SK-N-SH treated with all-trans-retinoic acid at 6 μM for 48 hours (cell line): ENCODE measurements at regions not wholly inside any gene's neighbourhood (a gene's known extent, or its start where the extent isn't known, plus 50 kb on each side); places are given as distances from the start of the nearest gene placed in this dataset.

Experiments
- ATAC-seq: fragments of 200-7000 bp; cut with Tn5 transposase; 3 replicates; pipeline ENCODE4 v1.9.1; 2020; ENCODE audit warnings: mild to moderate bottlenecking, moderate library complexity
- ARNTL ChIP-seq: fragments of 450-650 bp; formaldehyde crosslinking; IDR thresholded peaks from 2 replicates; pipeline ENCODE4 v1.5.0; 2020; ENCODE audit warnings: low read depth, mild to moderate bottlenecking, moderate library complexity, borderline replicate concordance
- BACH2 ChIP-seq: fragments of 250-450 bp; sonication (Bioruptor Pico); IDR thresholded peaks from 2 replicates; pipeline ENCODE4 v1.9.0; 2021; ENCODE audit warnings: mild to moderate bottlenecking, borderline replicate concordance
- CSDC2 ChIP-seq: fragments of 250-450 bp; sonication (Bioruptor Pico); IDR thresholded peaks from 2 replicates; pipeline ENCODE4 v1.5.0; 2020; ENCODE audit warnings: mild to moderate bottlenecking, moderate library complexity
- ESRRG ChIP-seq: fragments of 250-450 bp; sonication (Bioruptor Pico); IDR thresholded peaks from 2 replicates; pipeline ENCODE4 v1.6.1; 2021; ENCODE audit warnings: mild to moderate bottlenecking
- GLIS3 ChIP-seq: fragments of 250-450 bp; sonication (Bioruptor Pico); IDR thresholded peaks from 2 replicates; pipeline ENCODE4 v1.5.0; 2020; ENCODE audit warnings: mild to moderate bottlenecking, moderate library complexity
- ISL1 ChIP-seq: fragments of 250-450 bp; sonication (Bioruptor Pico); IDR thresholded peaks from 2 replicates; pipeline ENCODE4 v2.1.2; 2022; ENCODE audit warnings: mild to moderate bottlenecking, moderate library complexity
- OSR1 ChIP-seq: fragments of 250-450 bp; sonication (Bioruptor Pico); IDR thresholded peaks from 2 replicates; pipeline ENCODE4 v1.8.0; 2022; ENCODE audit warnings: moderate library complexity, mild to moderate bottlenecking, inconsistent platforms
- PPARA ChIP-seq: fragments of 250-450 bp; sonication (Bioruptor Pico); IDR thresholded peaks from 2 replicates; pipeline ENCODE4 v1.5.0; 2020; ENCODE audit warnings: mild to moderate bottlenecking, borderline replicate concordance
- RARB ChIP-seq: fragments of 250-450 bp; sonication (Bioruptor Pico); IDR thresholded peaks from 2 replicates; pipeline ENCODE4 v1.8.0; 2021; ENCODE audit warnings: mild to moderate bottlenecking, moderate library complexity
- SNAI2 ChIP-seq: fragments of 250-450 bp; sonication (Bioruptor Pico); IDR thresholded peaks from 2 replicates; pipeline ENCODE4 v1.5.0; 2020; ENCODE audit warnings: mild to moderate bottlenecking, moderate library complexity
- TCF4 ChIP-seq: fragments of 250-450 bp; sonication (Bioruptor Pico); IDR thresholded peaks from 2 replicates; pipeline ENCODE4 v1.8.0; 2021; ENCODE audit warnings: mild to moderate bottlenecking, moderate library complexity, borderline replicate concordance
- TOX ChIP-seq: fragments of 250-450 bp; sonication (Bioruptor Pico); IDR thresholded peaks from 2 replicates; pipeline ENCODE4 v1.8.0; 2021; ENCODE audit warnings: mild to moderate bottlenecking, moderate library complexity, borderline replicate concordance
- ZC3H10 ChIP-seq: fragments of 250-450 bp; sonication (Bioruptor Pico); IDR thresholded peaks from 2 replicates; pipeline ENCODE4 v1.5.1; 2021; ENCODE audit warnings: mild to moderate bottlenecking, moderate library complexity
- ZFP3 ChIP-seq: fragments of 250-450 bp; sonication (Bioruptor Pico); IDR thresholded peaks from 2 replicates; pipeline ENCODE4 v1.5.0; 2020; ENCODE audit warnings: mild to moderate bottlenecking, moderate library complexity
- ZFP30 ChIP-seq: fragments of 450-650 bp; formaldehyde crosslinking; IDR thresholded peaks from 2 replicates; pipeline ENCODE4 v1.5.0; 2022; ENCODE audit warnings: mild to moderate bottlenecking, moderate library complexity
- ZNF565 ChIP-seq: fragments of 450-650 bp; formaldehyde crosslinking; conservative IDR thresholded peaks from 2 replicates; pipeline ENCODE4 v1.5.0; 2020; ENCODE audit warnings: low read depth, mild to moderate bottlenecking, moderate library complexity
- ZNF70 ChIP-seq: fragments of 450-650 bp; formaldehyde crosslinking; IDR thresholded peaks from 2 replicates; pipeline ENCODE4 v1.5.0; 2020; ENCODE audit warnings: mild to moderate bottlenecking, moderate library complexity
- ZNF8 ChIP-seq: fragments of 450-650 bp; formaldehyde crosslinking; IDR thresholded peaks from 2 replicates; pipeline ENCODE4 v1.5.0; 2020; ENCODE audit warnings: mild to moderate bottlenecking, moderate library complexity
- TF ChIP-seq, protein P1 (sequence below): fragments of 250-450 bp; sonication (Bioruptor Pico); IDR thresholded peaks from 2 replicates; pipeline ENCODE4 v1.5.1; 2021; ENCODE audit warnings: mild to moderate bottlenecking, moderate library complexity
- TF ChIP-seq, protein P2 (sequence below): fragments of 250-450 bp; sonication (Bioruptor Pico); IDR thresholded peaks from 2 replicates; pipeline ENCODE4 v1.8.0; 2021; ENCODE audit warnings: low read depth, mild to moderate bottlenecking, moderate library complexity, borderline replicate concordance
- TF ChIP-seq, protein P3 (sequence below): fragments of 250-450 bp; sonication (Bioruptor Pico); IDR thresholded peaks from 2 replicates; pipeline ENCODE4 v1.5.0; 2020; ENCODE audit warnings: mild to moderate bottlenecking, moderate library complexity
- TF ChIP-seq, protein P4 (sequence below): fragments of 250-450 bp; sonication (Bioruptor Pico); IDR thresholded peaks from 2 replicates; pipeline ENCODE4 v1.5.1; 2020; ENCODE audit warnings: low read depth, mild to moderate bottlenecking, moderate library complexity

DNA sequence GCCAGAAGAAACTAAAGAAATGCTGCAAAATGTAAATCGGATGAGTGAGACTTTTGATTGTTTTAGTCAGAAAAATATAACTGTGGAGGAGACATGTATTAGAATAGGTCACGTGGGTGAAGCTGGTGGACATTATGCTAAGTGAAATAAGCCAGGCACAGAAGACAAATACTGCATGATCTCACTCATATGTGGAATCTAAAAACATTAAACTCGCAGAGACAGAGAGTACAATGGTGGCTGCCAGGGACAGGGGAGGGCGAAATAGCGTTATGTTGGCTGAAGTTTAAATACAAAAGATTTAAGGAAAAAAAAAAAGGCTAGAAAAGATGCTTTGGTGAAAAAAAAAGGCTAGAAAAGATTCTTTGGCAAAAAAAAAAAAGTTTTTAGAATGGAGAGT, 63.5 kb upstream of the HDDC2 start:
- ATAC-seq: no peak
- TF ChIP-seq ZC3H10 (CRISPR knock-in tag) (no peak), CSDC2 (CRISPR knock-in tag) (no peak), BACH2 (no peak), TCF4 (no peak), SNAI2 (CRISPR knock-in tag) (no peak), ARNTL (CRISPR knock-in tag) (no peak), ISL1 (no peak), ZFP30 (CRISPR knock-in tag) (no peak), ESRRG (CRISPR knock-in tag) (no peak), GLIS3 (CRISPR knock-in tag) (no peak), RARB (no peak), ZNF8 (CRISPR knock-in tag) (no peak), ZFP3 (CRISPR knock-in tag) (no peak), TOX (CRISPR knock-in tag) (no peak)
- TF ChIP-seq, protein P1, sequence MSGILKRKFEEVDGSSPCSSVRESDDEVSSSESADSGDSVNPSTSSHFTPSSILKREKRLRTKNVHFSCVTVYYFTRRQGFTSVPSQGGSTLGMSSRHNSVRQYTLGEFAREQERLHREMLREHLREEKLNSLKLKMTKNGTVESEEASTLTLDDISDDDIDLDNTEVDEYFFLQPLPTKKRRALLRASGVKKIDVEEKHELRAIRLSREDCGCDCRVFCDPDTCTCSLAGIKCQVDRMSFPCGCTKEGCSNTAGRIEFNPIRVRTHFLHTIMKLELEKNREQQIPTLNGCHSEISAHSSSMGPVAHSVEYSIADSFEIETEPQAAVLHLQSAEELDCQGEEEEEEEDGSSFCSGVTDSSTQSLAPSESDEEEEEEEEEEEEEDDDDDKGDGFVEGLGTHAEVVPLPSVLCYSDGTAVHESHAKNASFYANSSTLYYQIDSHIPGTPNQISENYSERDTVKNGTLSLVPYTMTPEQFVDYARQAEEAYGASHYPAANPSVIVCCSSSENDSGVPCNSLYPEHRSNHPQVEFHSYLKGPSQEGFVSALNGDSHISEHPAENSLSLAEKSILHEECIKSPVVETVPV: no peak
- TF ChIP-seq, protein P2, sequence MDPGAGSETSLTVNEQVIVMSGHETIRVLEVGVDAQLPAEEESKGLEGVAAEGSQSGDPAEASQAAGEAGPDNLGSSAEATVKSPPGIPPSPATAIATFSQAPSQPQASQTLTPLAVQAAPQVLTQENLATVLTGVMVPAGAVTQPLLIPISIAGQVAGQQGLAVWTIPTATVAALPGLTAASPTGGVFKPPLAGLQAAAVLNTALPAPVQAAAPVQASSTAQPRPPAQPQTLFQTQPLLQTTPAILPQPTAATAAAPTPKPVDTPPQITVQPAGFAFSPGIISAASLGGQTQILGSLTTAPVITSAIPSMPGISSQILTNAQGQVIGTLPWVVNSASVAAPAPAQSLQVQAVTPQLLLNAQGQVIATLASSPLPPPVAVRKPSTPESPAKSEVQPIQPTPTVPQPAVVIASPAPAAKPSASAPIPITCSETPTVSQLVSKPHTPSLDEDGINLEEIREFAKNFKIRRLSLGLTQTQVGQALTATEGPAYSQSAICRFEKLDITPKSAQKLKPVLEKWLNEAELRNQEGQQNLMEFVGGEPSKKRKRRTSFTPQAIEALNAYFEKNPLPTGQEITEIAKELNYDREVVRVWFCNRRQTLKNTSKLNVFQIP (CRISPR knock-in tag): no peak
- TF ChIP-seq, protein P3, sequence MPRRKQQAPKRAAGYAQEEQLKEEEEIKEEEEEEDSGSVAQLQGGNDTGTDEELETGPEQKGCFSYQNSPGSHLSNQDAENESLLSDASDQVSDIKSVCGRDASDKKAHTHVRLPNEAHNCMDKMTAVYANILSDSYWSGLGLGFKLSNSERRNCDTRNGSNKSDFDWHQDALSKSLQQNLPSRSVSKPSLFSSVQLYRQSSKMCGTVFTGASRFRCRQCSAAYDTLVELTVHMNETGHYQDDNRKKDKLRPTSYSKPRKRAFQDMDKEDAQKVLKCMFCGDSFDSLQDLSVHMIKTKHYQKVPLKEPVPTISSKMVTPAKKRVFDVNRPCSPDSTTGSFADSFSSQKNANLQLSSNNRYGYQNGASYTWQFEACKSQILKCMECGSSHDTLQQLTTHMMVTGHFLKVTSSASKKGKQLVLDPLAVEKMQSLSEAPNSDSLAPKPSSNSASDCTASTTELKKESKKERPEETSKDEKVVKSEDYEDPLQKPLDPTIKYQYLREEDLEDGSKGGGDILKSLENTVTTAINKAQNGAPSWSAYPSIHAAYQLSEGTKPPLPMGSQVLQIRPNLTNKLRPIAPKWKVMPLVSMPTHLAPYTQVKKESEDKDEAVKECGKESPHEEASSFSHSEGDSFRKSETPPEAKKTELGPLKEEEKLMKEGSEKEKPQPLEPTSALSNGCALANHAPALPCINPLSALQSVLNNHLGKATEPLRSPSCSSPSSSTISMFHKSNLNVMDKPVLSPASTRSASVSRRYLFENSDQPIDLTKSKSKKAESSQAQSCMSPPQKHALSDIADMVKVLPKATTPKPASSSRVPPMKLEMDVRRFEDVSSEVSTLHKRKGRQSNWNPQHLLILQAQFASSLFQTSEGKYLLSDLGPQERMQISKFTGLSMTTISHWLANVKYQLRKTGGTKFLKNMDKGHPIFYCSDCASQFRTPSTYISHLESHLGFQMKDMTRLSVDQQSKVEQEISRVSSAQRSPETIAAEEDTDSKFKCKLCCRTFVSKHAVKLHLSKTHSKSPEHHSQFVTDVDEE (CRISPR knock-in tag): no peak
- TF ChIP-seq, protein P4, sequence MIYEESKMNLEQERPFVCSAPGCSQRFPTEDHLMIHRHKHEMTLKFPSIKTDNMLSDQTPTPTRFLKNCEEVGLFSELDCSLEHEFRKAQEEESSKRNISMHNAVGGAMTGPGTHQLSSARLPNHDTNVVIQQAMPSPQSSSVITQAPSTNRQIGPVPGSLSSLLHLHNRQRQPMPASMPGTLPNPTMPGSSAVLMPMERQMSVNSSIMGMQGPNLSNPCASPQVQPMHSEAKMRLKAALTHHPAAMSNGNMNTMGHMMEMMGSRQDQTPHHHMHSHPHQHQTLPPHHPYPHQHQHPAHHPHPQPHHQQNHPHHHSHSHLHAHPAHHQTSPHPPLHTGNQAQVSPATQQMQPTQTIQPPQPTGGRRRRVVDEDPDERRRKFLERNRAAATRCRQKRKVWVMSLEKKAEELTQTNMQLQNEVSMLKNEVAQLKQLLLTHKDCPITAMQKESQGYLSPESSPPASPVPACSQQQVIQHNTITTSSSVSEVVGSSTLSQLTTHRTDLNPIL (CRISPR knock-in tag): no peak
- TF ChIP-seq, all 23 proteins: peak for 0

DNA sequence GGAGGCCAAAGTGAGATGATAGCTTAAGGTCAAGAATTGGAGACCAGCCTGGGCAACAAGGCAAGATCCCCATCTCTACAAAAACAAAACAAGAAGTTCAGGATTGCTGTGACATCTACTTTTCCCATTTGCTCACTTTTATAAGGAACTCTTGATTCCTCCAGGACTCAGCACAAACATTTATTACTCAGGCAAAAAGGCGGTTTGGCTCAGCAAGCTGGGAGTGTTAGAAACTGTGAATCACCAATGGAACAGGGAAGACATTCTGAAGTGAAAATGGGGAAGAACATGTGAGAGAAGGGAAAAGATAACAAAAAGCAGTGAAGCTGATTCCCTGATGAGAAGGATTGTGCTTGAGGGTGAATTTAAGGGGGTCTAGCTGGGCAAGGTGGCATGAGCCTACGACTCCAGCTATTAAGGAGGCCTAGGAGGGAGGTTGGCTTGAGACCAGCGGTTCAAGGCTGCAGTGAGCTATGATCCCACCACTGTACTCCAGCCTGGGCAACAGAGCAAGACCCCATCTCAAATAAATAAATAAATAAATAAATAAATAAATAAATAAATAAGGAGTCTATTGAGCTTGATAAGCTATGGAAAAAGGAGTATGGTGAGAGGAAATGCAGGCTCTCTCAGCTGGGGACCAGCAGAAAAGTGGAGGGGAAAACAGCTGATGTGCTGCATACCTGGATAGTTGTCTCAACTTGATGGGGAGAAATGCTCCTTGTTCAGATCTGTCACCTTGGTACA, 65.4 kb upstream of the HDDC2 start:
- no peak for ATAC-seq
- no peak for TF ChIP-seq ESRRG (CRISPR knock-in tag)
- TF ChIP-seq ZNF70 (CRISPR knock-in tag): no peak
- no peak for TF ChIP-seq ZNF8 (CRISPR knock-in tag)
- TF ChIP-seq ISL1: no peak
- TF ChIP-seq, protein P4 (CRISPR knock-in tag): no peak
- no peak for TF ChIP-seq PPARA (CRISPR knock-in tag)
- no peak for TF ChIP-seq OSR1 (CRISPR knock-in tag)
- TF ChIP-seq SNAI2 (CRISPR knock-in tag): no peak

DNA sequence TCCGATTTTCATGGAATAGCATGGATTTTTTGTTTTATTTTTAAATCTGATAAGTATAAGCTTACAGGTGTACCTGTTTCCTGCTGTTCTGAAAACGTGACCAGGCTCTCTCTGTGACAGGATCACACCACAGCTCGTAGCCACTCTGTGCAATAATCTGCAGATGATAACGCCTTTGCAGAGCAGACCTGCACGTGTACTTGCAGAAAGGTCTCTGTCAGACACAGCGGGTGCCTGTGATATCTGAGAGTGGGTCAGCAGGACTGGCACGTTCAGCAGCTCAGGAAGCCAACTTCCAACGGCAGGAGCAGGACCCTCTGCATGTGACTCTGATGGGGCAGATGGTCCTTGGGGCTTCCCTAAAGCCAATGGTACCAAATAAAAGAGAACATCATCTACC, 68.6 kb upstream of the HDDC2 start:
- no peak for ATAC-seq
- TF ChIP-seq ZFP3 (CRISPR knock-in tag): no peak
- no peak for TF ChIP-seq PPARA (CRISPR knock-in tag)
- no peak for TF ChIP-seq GLIS3 (CRISPR knock-in tag)
- TF ChIP-seq ZNF565: no peak
- TF ChIP-seq ZNF8 (CRISPR knock-in tag): no peak
- TF ChIP-seq, protein P1: no peak
